ENCODE measurements at regions not wholly inside any gene's neighbourhood (a gene's known extent, or its start where the extent isn't known, plus 50 kb on each side); places are given as distances from the start of the nearest gene placed in this dataset.

DNA sequence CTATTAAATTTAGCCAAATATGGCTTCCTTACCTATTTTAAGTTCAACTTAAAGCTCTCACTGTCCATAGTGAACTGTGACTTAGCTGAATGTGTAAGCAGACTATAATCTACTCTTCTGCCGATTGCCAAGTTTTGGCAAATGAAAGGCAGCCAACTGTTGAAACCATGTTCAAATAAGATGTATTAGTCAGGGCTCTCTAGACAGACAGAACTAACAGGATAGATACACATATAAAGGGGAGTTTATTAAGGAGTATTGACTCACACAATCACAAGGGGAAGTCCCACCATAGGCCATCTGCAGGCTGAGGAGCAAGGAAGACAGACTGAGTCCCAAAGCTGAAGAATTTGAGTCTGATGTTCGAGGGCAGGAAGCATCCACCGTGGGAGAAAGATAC, 837.7 kb upstream of the AUTS2 start:
- TF ChIP-seq, protein P1, sequence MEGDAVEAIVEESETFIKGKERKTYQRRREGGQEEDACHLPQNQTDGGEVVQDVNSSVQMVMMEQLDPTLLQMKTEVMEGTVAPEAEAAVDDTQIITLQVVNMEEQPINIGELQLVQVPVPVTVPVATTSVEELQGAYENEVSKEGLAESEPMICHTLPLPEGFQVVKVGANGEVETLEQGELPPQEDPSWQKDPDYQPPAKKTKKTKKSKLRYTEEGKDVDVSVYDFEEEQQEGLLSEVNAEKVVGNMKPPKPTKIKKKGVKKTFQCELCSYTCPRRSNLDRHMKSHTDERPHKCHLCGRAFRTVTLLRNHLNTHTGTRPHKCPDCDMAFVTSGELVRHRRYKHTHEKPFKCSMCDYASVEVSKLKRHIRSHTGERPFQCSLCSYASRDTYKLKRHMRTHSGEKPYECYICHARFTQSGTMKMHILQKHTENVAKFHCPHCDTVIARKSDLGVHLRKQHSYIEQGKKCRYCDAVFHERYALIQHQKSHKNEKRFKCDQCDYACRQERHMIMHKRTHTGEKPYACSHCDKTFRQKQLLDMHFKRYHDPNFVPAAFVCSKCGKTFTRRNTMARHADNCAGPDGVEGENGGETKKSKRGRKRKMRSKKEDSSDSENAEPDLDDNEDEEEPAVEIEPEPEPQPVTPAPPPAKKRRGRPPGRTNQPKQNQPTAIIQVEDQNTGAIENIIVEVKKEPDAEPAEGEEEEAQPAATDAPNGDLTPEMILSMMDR (IDR thresholded peaks at IDR 0.05; ENCODE audit: borderline replicate concordance, extremely low read depth, low read length, poor library complexity, severe bottlenecking), result no peak
- no peak for TF ChIP-seq EZH2 (IDR thresholded peaks at IDR 0.05; ENCODE audit: borderline replicate concordance, low read depth, low read length, severe bottlenecking)

Measured in DND-41 (cell line).